HepG2 (cell line): ENCODE measurements at regions not wholly inside any gene's neighbourhood (a gene's known extent, or its start where the extent isn't known, plus 50 kb on each side); places are given as distances from the start of the nearest gene placed in this dataset.

Experiments used
- ATAC-seq: fragments of 200-7000 bp; cut with Tn5 transposase; 3 replicates; pipeline ENCODE4 v1.9.1; 2020; ENCODE audit warnings: mild to moderate bottlenecking, moderate library complexity
- BruUV-seq: library from RNA; stranded (reverse); fragments of 400-500 nt; replicated peaks from 2 replicates; lab custom pipeline; 2021; lab: Mats Ljungman, UMichigan
- CTCF ChIA-PET: fragments of 300-600 bp; formaldehyde crosslinking; extraction: SDS; loops from one replicate; lab custom pipeline; 2021; ENCODE audit warnings: low total read pairs, inconsistent platforms, low intra/inter-chr PET ratio; lab: Yijun Ruan, JAX
- POLR2A ChIA-PET: fragments of 350-600 bp; sonication (Branson Sonifier 250); formaldehyde crosslinking; loops from one replicate; lab custom pipeline; 2020; ENCODE audit warnings: antibody characterized with exemption, inconsistent platforms; lab: Yijun Ruan, JAX
- DNase-seq: peaks from one replicate; pipeline ENCODE4 v3.0.0-alpha.2; 2015; ENCODE audit warnings: low spot score
- FAIRE-seq: peaks from 3 replicates; lab custom pipeline; 2011; peaks lifted over from hg19 to GRCh38; lab: Jason Lieb, UNC
- H2AFZ ChIP-seq: one replicate; pipeline ENCODE4 v1.6.1; 2011; ENCODE audit warnings: low read length, inconsistent platforms
- H3K27ac ChIP-seq: fragments of 300-600 bp; 3 replicates; pipeline ENCODE4 v1.8.0; 2011; ENCODE audit warnings: mixed run types, mild to moderate bottlenecking, mixed read lengths, low read length, inconsistent platforms; ENCODE audit not compliant: insufficient read depth; ENCODE audit errors: extremely low read length
- H3K27me3 ChIP-seq, 2 experiments: fragments of 200-600 bp in 1 of 2; 2 replicates in 1 of 2; 3 replicates in 1 of 2; pipeline versions ENCODE4 v1.6.0 to v1.8.0; 2011; ENCODE audit warnings: low read length in 2 of 2, mild to moderate bottlenecking in 2 of 2, moderate library complexity in 2 of 2, inconsistent platforms in 1 of 2; ENCODE audit not compliant: insufficient read depth in 2 of 2, control insufficient read depth in 1 of 2
- H3K36me3 ChIP-seq, 2 experiments: fragments of 200-600 bp in 1 of 2; replicated peaks in 1 of 2; 2 replicates in 1 of 2; 3 replicates in 1 of 2; pipeline versions ENCODE4 v1.5.1 to v1.8.0; 2011; ENCODE audit warnings: low read length in 2 of 2, inconsistent platforms in 1 of 2; ENCODE audit not compliant: insufficient read depth in 2 of 2, control insufficient read depth in 1 of 2
- H3K4me1 ChIP-seq: 2 replicates; pipeline ENCODE4 v1.5.1; 2012; ENCODE audit warnings: low read length, inconsistent platforms; ENCODE audit not compliant: insufficient read depth
- H3K4me2 ChIP-seq: 2 replicates; pipeline ENCODE4 v1.6.0; 2011; ENCODE audit warnings: low read depth, low read length, inconsistent platforms
- H3K4me3 ChIP-seq, 3 experiments: fragments of 200-600 bp in 1 of 3; sonication (generic), shearing (Covaris generic) in 1 of 3; replicated peaks in 1 of 3; 2 replicates each; pipeline ENCODE4 v1.5.1; 2011 to 2016; ENCODE audit warnings: low read length in 3 of 3, inconsistent platforms in 2 of 3, low read depth in 2 of 3, mild to moderate bottlenecking in 2 of 3, control low read depth in 1 of 3, mixed read lengths in 1 of 3; ENCODE audit not compliant: insufficient read depth in 1 of 3
- H3K79me2 ChIP-seq: one replicate; pipeline ENCODE4 v1.6.1; 2011; ENCODE audit warnings: low read length, inconsistent platforms; ENCODE audit not compliant: insufficient read depth
- H3K9ac ChIP-seq: 2 replicates; pipeline ENCODE4 v1.6.0; 2011; ENCODE audit warnings: mild to moderate bottlenecking, low read depth, low read length, inconsistent platforms; ENCODE audit not compliant: insufficient read depth
- H3K9me3 ChIP-seq: 2 replicates; pipeline ENCODE4 v1.5.1; 2012; ENCODE audit warnings: mild to moderate bottlenecking, low read length
- H4K20me1 ChIP-seq: 2 replicates; pipeline ENCODE4 v1.6.0; 2011; ENCODE audit warnings: inconsistent platforms, mild to moderate bottlenecking, low read length, moderate library complexity; ENCODE audit not compliant: insufficient read depth
- MED13 ChIP-seq: sonication (generic); formaldehyde crosslinking; IDR thresholded peaks from 2 replicates; pipeline ENCODE4 v1.5.0; 2020; ENCODE audit warnings: missing genetic modification reagents
- MTA1 ChIP-seq: sonication (generic); formaldehyde crosslinking; IDR thresholded peaks from 2 replicates; pipeline ENCODE4 v1.4.0; 2020; ENCODE audit warnings: missing genetic modification reagents, mild to moderate bottlenecking, borderline replicate concordance
- RERE ChIP-seq: IDR thresholded peaks from 2 replicates; pipeline ENCODE4 v1.6.1; 2016; ENCODE audit warnings: low read depth, missing genetic modification reagents, missing compliant biosample characterization
- SP4 ChIP-seq: sonication (generic); formaldehyde crosslinking; IDR thresholded peaks from 2 replicates; pipeline ENCODE4 v1.8.1; 2023; ENCODE audit warnings: mild to moderate bottlenecking, missing genetic modification reagents
- ZBTB4 ChIP-seq: sonication (generic); formaldehyde crosslinking; IDR thresholded peaks from 2 replicates; pipeline ENCODE4 v1.4.0; 2020; ENCODE audit warnings: missing genetic modification reagents, mild to moderate bottlenecking, borderline replicate concordance
- ZNF687 ChIP-seq: sonication (generic); formaldehyde crosslinking; IDR thresholded peaks from 2 replicates; pipeline ENCODE4 v1.5.1; 2020; ENCODE audit warnings: mild to moderate bottlenecking, missing genetic modification reagents, moderate library complexity
- WGBS: methylation state at CpG from one replicate; pipeline ENCODE4 v1.1.6; 2017; ENCODE audit warnings: low lambda C conversion rate; 5-methylcytosine and 5-hydroxymethylcytosine counted together
- in situ Hi-C: cut with HindIII; loops from 2 replicates; pipeline ENCODE4 v1.10.0; 2017; ENCODE audit warnings: low pct_unique_long_range_greater_than_20kb; ENCODE audit not compliant: extremely low pct_ligation_motif_present
- intact Hi-C: fragments of 100-400 bp; cut with micrococcal nuclease; formaldehyde crosslinking; loops from one replicate; pipeline ENCODE4 v1.10.0; 2022; ENCODE audit not compliant: unreplicated experiment
- TF ChIP-seq, protein P1 (sequence below): sonication (generic); formaldehyde crosslinking; IDR thresholded peaks from 2 replicates; pipeline ENCODE4 v1.9.0; 2022; ENCODE audit warnings: missing genetic modification reagents, mild to moderate bottlenecking, borderline replicate concordance

DNA sequence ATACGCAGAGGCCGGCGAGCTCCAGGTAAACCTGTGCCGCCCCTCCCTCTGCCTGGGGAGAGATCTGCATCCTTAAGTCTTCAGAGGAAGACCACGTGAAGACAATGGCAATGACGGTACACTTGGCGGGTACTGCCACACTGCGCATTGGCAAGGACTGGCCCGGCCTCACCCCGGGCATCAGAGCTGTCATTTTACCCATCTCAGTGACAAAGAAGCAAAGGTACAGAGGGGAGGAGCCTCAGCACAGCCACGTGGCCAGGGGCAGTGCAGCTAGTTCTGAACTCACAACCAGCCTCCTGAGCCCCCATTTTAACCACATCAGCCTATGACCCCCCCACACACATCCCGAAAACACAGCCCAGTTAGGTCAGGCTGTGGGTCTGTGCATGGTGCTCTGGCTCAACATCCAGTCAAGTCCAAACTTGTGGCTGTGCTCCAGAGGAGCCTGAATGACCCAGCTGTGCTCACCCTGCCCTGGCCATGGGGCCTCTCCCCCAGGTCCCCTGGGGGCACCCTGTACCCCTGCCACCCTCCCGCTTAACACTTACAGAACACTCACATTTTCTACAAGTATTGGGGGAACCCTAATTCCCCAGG is 80.6 kb downstream of the C16orf95 start:
- DNase-seq: no peak
- WGBS: 82% methylated on average over 12 of the region's 13 CpGs
- in situ Hi-C loops: no loop called here
- Histone ChIP-seq H3K27me3 (no peaks in the 10 kb centered on the region), H4K20me1 (no peaks in the 10 kb centered on the region), H3K36me3 (no peaks in the 10 kb centered on the region), H3K79me2 (no peaks in the 10 kb centered on the region), H3K9ac (no peak overlapping the region), H2AFZ (no peak overlapping the region), H3K4me1 (peaks cover 40% of the 10 kb centered on the region), H3K4me2 (0 out of 2 replicates have a peak overlapping the region, but pooled peaks have one; percentile 71), H3K27ac (no peak overlapping the region), H3K4me3 (no peak overlapping the region), H3K9me3 (no peaks in the 10 kb centered on the region)
- ChIA-PET CTCF (interaction anchor here (2.2 kb wide), 1 partner anchor 42 kb away, joined by 8 read pairs; no protein-coding TSS in a partner anchor), POLR2A (no interaction called here)
- no peak for ATAC-seq
- BruUV-seq: no TSS peak
- TF ChIP-seq ZNF687 (CRISPR knock-in tag): peak; percentile 39; the same call in 1 of the 2 replicates
- TF ChIP-seq, protein P1, sequence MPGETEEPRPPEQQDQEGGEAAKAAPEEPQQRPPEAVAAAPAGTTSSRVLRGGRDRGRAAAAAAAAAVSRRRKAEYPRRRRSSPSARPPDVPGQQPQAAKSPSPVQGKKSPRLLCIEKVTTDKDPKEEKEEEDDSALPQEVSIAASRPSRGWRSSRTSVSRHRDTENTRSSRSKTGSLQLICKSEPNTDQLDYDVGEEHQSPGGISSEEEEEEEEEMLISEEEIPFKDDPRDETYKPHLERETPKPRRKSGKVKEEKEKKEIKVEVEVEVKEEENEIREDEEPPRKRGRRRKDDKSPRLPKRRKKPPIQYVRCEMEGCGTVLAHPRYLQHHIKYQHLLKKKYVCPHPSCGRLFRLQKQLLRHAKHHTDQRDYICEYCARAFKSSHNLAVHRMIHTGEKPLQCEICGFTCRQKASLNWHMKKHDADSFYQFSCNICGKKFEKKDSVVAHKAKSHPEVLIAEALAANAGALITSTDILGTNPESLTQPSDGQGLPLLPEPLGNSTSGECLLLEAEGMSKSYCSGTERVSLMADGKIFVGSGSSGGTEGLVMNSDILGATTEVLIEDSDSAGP (CRISPR knock-in tag): 0 out of 2 replicates have a peak, but pooled peaks have one; percentile 2
- no peak for TF ChIP-seq MED13 (CRISPR knock-in tag)
- 0 out of 2 replicates have a peak, but pooled peaks have one; percentile 32 for TF ChIP-seq MTA1 (CRISPR knock-in tag)
- TF ChIP-seq ZBTB4 (CRISPR knock-in tag): peak; percentile 39; the same call in 1 of the 2 replicates
- no peak for TF ChIP-seq RERE (CRISPR knock-in tag)
- 0 out of 2 replicates have a peak, but pooled peaks have one; percentile 34 for TF ChIP-seq SP4 (CRISPR knock-in tag)
- intact Hi-C loops: no loop called here
- no peak for FAIRE-seq
